Mesendoderm (in vitro differentiated cells): ENCODE measurements at regions not wholly inside any gene's neighbourhood (a gene's known extent, or its start where the extent isn't known, plus 50 kb on each side); places are given as distances from the start of the nearest gene placed in this dataset.

Source experiments
- DNase-seq: peaks from one replicate; pipeline ENCODE4 v3.0.0; 2013
- H2AK5ac ChIP-seq: 2 replicates; pipeline ENCODE4 v1.6.1; 2013; ENCODE audit warnings: low read length, inconsistent platforms
- H2BK120ac ChIP-seq: 2 replicates; pipeline ENCODE4 v1.6.1; 2013; ENCODE audit warnings: low read depth, mild to moderate bottlenecking, low read length, moderate library complexity, mixed read lengths
- H2BK15ac ChIP-seq: replicated peaks from 2 replicates; pipeline ENCODE4 v1.6.1; 2013; ENCODE audit warnings: low read depth, mild to moderate bottlenecking, moderate library complexity
- H2BK5ac ChIP-seq: 2 replicates; pipeline ENCODE4 v1.6.1; 2013; ENCODE audit warnings: low read length, inconsistent platforms
- H3K18ac ChIP-seq: 2 replicates; pipeline ENCODE4 v1.6.1; 2013; ENCODE audit warnings: mild to moderate bottlenecking, low read length, mixed read lengths
- H3K23ac ChIP-seq: one replicate; pipeline ENCODE4 v1.6.1; 2013; ENCODE audit warnings: low read length
- H3K27ac ChIP-seq: 2 replicates; pipeline ENCODE4 v1.5.1; 2013; ENCODE audit warnings: low read depth, mild to moderate bottlenecking, inconsistent platforms, low read length, moderate library complexity
- H3K27me3 ChIP-seq: 2 replicates; pipeline ENCODE4 v1.6.1; 2013; ENCODE audit warnings: low read length, control low read depth, mild to moderate bottlenecking, inconsistent platforms; ENCODE audit not compliant: insufficient read depth, poor library complexity
- H3K36me3 ChIP-seq: 2 replicates; pipeline ENCODE4 v1.6.1; 2013; ENCODE audit warnings: low read length, inconsistent platforms; ENCODE audit not compliant: control insufficient read depth, insufficient read depth
- H3K4ac ChIP-seq: one replicate; pipeline ENCODE4 v1.6.1; 2013; ENCODE audit warnings: low read depth, mild to moderate bottlenecking, low read length, moderate library complexity
- H3K4me1 ChIP-seq: 2 replicates; pipeline ENCODE4 v1.6.1; 2013; ENCODE audit warnings: low read depth, low read length, inconsistent platforms; ENCODE audit not compliant: control insufficient read depth
- H3K4me2 ChIP-seq: 2 replicates; pipeline ENCODE4 v1.6.1; 2013; ENCODE audit warnings: low read length
- H3K4me3 ChIP-seq: 2 replicates; pipeline ENCODE4 v1.5.1; 2013; ENCODE audit warnings: mild to moderate bottlenecking, low read length
- H3K56ac ChIP-seq: one replicate; pipeline ENCODE4 v1.6.1; 2013; ENCODE audit warnings: low read length
- H3K79me1 ChIP-seq: 2 replicates; pipeline ENCODE4 v1.6.1; 2013; ENCODE audit warnings: low read length, inconsistent platforms
- H3K79me2 ChIP-seq: 2 replicates; pipeline ENCODE4 v1.6.1; 2013; ENCODE audit warnings: mild to moderate bottlenecking, low read length; ENCODE audit not compliant: control insufficient read depth, insufficient read depth
- H3K9ac ChIP-seq: 2 replicates; pipeline ENCODE4 v1.6.1; 2013; ENCODE audit warnings: low read length, inconsistent platforms
- H4K5ac ChIP-seq: one replicate; pipeline ENCODE4 v1.6.1; 2013; ENCODE audit warnings: low read length
- H4K8ac ChIP-seq: one replicate; pipeline ENCODE4 v1.6.1; 2013; ENCODE audit warnings: low read depth, mild to moderate bottlenecking, control low read depth, low read length, moderate library complexity
- WGBS: extraction: QIAGEN DNeasy Blood & Tissue Kit; methylation state at CpG from one replicate; pipeline ENCODE4 v1.1.7; 2013; ENCODE audit warnings: low lambda C conversion rate, missing lambda C conversion rate; ENCODE audit not compliant: insufficient coverage; ENCODE audit errors: extremely low coverage; 5-methylcytosine and 5-hydroxymethylcytosine counted together

- H3K18ac ChIP-seq, result no peak overlapping the region
- no peaks in the 10 kb centered on the region for H3K4me1 ChIP-seq
- no peaks in the 10 kb centered on the region for H3K79me2 ChIP-seq
- WGBS, result no CpG with 5 or more reads among the region's 4 CpGs
- no peak overlapping the region for H2AK5ac ChIP-seq
- no peak overlapping the region for H4K5ac ChIP-seq
- H3K4me3 ChIP-seq, result no peak overlapping the region
- no peak for DNase-seq
- H3K36me3 ChIP-seq, result no peaks in the 10 kb centered on the region
- no peak overlapping the region for H2BK5ac ChIP-seq
- H3K79me1 ChIP-seq, result no peaks in the 10 kb centered on the region
- no peak overlapping the region for H2BK120ac ChIP-seq
- no peak overlapping the region for H3K56ac ChIP-seq
- no peaks in the 10 kb centered on the region for H3K27me3 ChIP-seq
- H2BK15ac ChIP-seq, result no peak overlapping the region
- no peak overlapping the region for H3K4ac ChIP-seq
- H4K8ac ChIP-seq, result no peak overlapping the region
- H3K27ac ChIP-seq, result no peak overlapping the region
- H3K4me2 ChIP-seq, result no peak overlapping the region
- no peak overlapping the region for H3K23ac ChIP-seq
- H3K9ac ChIP-seq, result no peak overlapping the region
These were observed 249.1 kb upstream of the TSHZ2 start for GRCh38 chr20:52722926-52723688.

- H3K9ac ChIP-seq, result no peak overlapping the region
- H3K4me3 ChIP-seq, result no peak overlapping the region
- H3K18ac ChIP-seq, result no peak overlapping the region
- H2BK5ac ChIP-seq, result no peak overlapping the region
- no peaks in the 10 kb centered on the region for H3K79me2 ChIP-seq
- H3K36me3 ChIP-seq, result no peaks in the 10 kb centered on the region
- H3K79me1 ChIP-seq, result no peaks in the 10 kb centered on the region
- no peak overlapping the region for H2AK5ac ChIP-seq
- H3K4me2 ChIP-seq, result no peak overlapping the region
- no peak overlapping the region for H3K4ac ChIP-seq
- no peaks in the 10 kb centered on the region for H3K27me3 ChIP-seq
- H3K23ac ChIP-seq, result no peak overlapping the region
- no peak overlapping the region for H4K5ac ChIP-seq
- no peak overlapping the region for H3K27ac ChIP-seq
- no peak overlapping the region for H4K8ac ChIP-seq
- no peaks in the 10 kb centered on the region for H3K4me1 ChIP-seq
- H2BK15ac ChIP-seq, result no peak overlapping the region
- H3K56ac ChIP-seq, result no peak overlapping the region
- H2BK120ac ChIP-seq, result no peak overlapping the region
- no peak for DNase-seq
- WGBS, result no CpG with 5 or more reads among the region's 1 CpG
These were observed 264.0 kb upstream of the TSHZ2 start for GRCh38 chr20:52708137-52708536.

GRCh38 chr20:52704553-52704952, 267.6 kb upstream of the TSHZ2 start:
- H3K4me2 ChIP-seq, result no peak overlapping the region
- no peaks in the 10 kb centered on the region for H3K36me3 ChIP-seq
- H2BK120ac ChIP-seq, result no peak overlapping the region
- H3K9ac ChIP-seq, result no peak overlapping the region
- H3K4me3 ChIP-seq, result no peak overlapping the region
- no peaks in the 10 kb centered on the region for H3K79me2 ChIP-seq
- H2BK15ac ChIP-seq, result no peak overlapping the region
- H3K27me3 ChIP-seq, result no peaks in the 10 kb centered on the region
- no peak overlapping the region for H2AK5ac ChIP-seq
- WGBS, result no CpG with 5 or more reads among the region's 1 CpG
- H3K4ac ChIP-seq, result no peak overlapping the region
- H3K4me1 ChIP-seq, result no peaks in the 10 kb centered on the region
- no peak overlapping the region for H3K23ac ChIP-seq
- no peak overlapping the region for H2BK5ac ChIP-seq
- H3K18ac ChIP-seq, result no peak overlapping the region
- H4K5ac ChIP-seq, result no peak overlapping the region
- no peaks in the 10 kb centered on the region for H3K79me1 ChIP-seq
- DNase-seq, result no peak
- no peak overlapping the region for H3K27ac ChIP-seq
- no peak overlapping the region for H3K56ac ChIP-seq
- H4K8ac ChIP-seq, result no peak overlapping the region

- Histone ChIP-seq H3K18ac (no peak overlapping the region), H3K4ac (no peak overlapping the region), H3K27me3 (no peaks in the 10 kb centered on the region), H3K9ac (no peak overlapping the region), H4K5ac (no peak overlapping the region), H3K4me2 (no peak overlapping the region), H3K27ac (no peak overlapping the region), H4K8ac (no peak overlapping the region), H3K79me1 (no peaks in the 10 kb centered on the region), H3K4me3 (no peak overlapping the region), H2AK5ac (no peak overlapping the region), H2BK15ac (no peak overlapping the region), H3K79me2 (no peaks in the 10 kb centered on the region), H3K23ac (no peak overlapping the region), H2BK5ac (no peak overlapping the region), H3K56ac (no peak overlapping the region), H3K4me1 (no peaks in the 10 kb centered on the region), H3K36me3 (no peaks in the 10 kb centered on the region), H2BK120ac (no peak overlapping the region)
- no peak for DNase-seq
- no CpG with 5 or more reads among the region's 2 CpGs for WGBS
These were observed 283.8 kb upstream of the TSHZ2 start for GRCh38 chr20:52688345-52688744.

- H3K4ac ChIP-seq, result no peak overlapping the region
- no peak overlapping the region for H4K5ac ChIP-seq
- no CpG with 5 or more reads among the region's 5 CpGs for WGBS
- no peaks in the 10 kb centered on the region for H3K79me2 ChIP-seq
- H3K27me3 ChIP-seq, result no peaks in the 10 kb centered on the region
- H2AK5ac ChIP-seq, result no peak overlapping the region
- no peak overlapping the region for H3K56ac ChIP-seq
- no peak overlapping the region for H3K9ac ChIP-seq
- no peak overlapping the region for H2BK120ac ChIP-seq
- DNase-seq, result no peak
- H2BK15ac ChIP-seq, result no peak overlapping the region
- no peak overlapping the region for H4K8ac ChIP-seq
- no peaks in the 10 kb centered on the region for H3K79me1 ChIP-seq
- no peak overlapping the region for H3K4me2 ChIP-seq
- no peak overlapping the region for H3K4me3 ChIP-seq
- no peaks in the 10 kb centered on the region for H3K4me1 ChIP-seq
- no peak overlapping the region for H3K23ac ChIP-seq
- no peak overlapping the region for H3K27ac ChIP-seq
- no peaks in the 10 kb centered on the region for H3K36me3 ChIP-seq
- no peak overlapping the region for H2BK5ac ChIP-seq
- no peak overlapping the region for H3K18ac ChIP-seq
These were observed 287.3 kb upstream of the TSHZ2 start for GRCh38 chr20:52684905-52685304.

- H2BK120ac ChIP-seq, result no peak overlapping the region
- no peak overlapping the region for H4K5ac ChIP-seq
- no peak overlapping the region for H3K18ac ChIP-seq
- H3K56ac ChIP-seq, result no peak overlapping the region
- H3K79me2 ChIP-seq, result no peaks in the 10 kb centered on the region
- H2BK5ac ChIP-seq, result no peak overlapping the region
- H4K8ac ChIP-seq, result no peak overlapping the region
- no peak overlapping the region for H3K23ac ChIP-seq
- no peaks in the 10 kb centered on the region for H3K36me3 ChIP-seq
- no peak overlapping the region for H3K4me2 ChIP-seq
- no peak overlapping the region for H3K27ac ChIP-seq
- H3K9ac ChIP-seq, result no peak overlapping the region
- no peaks in the 10 kb centered on the region for H3K79me1 ChIP-seq
- no CpG with 5 or more reads among the region's 14 CpGs for WGBS
- no peak overlapping the region for H2BK15ac ChIP-seq
- H3K4me3 ChIP-seq, result no peak overlapping the region
- H3K4me1 ChIP-seq, result no peaks in the 10 kb centered on the region
- no peak overlapping the region for H3K4ac ChIP-seq
- H3K27me3 ChIP-seq, result no peaks in the 10 kb centered on the region
- no peak overlapping the region for H2AK5ac ChIP-seq
- DNase-seq, result no peak
These were observed 288.0 kb upstream of the TSHZ2 start for GRCh38 chr20:52684176-52684575.
